Stomach (tissue), 4 donors: ENCODE measurements at regions not wholly inside any gene's neighbourhood (a gene's known extent, or its start where the extent isn't known, plus 50 kb on each side); places are given as distances from the start of the nearest gene placed in this dataset.

Experiments
- POLR2A ChIP-seq, 4 donors: fragments of 450-650 bp; IDR thresholded peaks; one replicate each; pipeline ENCODE4 v1.6.1; 2016; ENCODE audit warnings: antibody characterized with exemption in 4 of 4, control low read depth in 2 of 4, mild to moderate bottlenecking in 1 of 4, moderate library complexity in 1 of 4
- POLR2AphosphoS5 ChIP-seq, 3 donors: sonication (generic); formaldehyde crosslinking; IDR thresholded peaks; one replicate each; pipeline ENCODE4 v1.6.1; 2016; ENCODE audit warnings: antibody characterized with exemption in 3 of 3
- TF ChIP-seq, protein P1 (sequence below), 7 experiments: fragments of 450-650 bp in 4 of 7; fragments of 200-600 bp in 3 of 7; sonication (generic) in 3 of 7; IDR thresholded peaks; one replicate each; pipeline ENCODE4 v1.5.1; 2016 to 2019; ENCODE audit warnings: antibody characterized with exemption in 7 of 7, control low read depth in 2 of 7, mild to moderate bottlenecking in 1 of 7

- TF ChIP-seq, protein P1, sequence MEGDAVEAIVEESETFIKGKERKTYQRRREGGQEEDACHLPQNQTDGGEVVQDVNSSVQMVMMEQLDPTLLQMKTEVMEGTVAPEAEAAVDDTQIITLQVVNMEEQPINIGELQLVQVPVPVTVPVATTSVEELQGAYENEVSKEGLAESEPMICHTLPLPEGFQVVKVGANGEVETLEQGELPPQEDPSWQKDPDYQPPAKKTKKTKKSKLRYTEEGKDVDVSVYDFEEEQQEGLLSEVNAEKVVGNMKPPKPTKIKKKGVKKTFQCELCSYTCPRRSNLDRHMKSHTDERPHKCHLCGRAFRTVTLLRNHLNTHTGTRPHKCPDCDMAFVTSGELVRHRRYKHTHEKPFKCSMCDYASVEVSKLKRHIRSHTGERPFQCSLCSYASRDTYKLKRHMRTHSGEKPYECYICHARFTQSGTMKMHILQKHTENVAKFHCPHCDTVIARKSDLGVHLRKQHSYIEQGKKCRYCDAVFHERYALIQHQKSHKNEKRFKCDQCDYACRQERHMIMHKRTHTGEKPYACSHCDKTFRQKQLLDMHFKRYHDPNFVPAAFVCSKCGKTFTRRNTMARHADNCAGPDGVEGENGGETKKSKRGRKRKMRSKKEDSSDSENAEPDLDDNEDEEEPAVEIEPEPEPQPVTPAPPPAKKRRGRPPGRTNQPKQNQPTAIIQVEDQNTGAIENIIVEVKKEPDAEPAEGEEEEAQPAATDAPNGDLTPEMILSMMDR (IDR thresholded peaks at IDR 0.05), result no peak
- no peak for TF ChIP-seq POLR2AphosphoS5 (IDR thresholded peaks at IDR 0.05)
- no peak for TF ChIP-seq POLR2A (IDR thresholded peaks at IDR 0.05)
These were observed 97.2 kb upstream of the ALKAL2 start for GRCh38 chr2:385061-385460.
